ENCODE measurements at regions not wholly inside any gene's neighbourhood (a gene's known extent, or its start where the extent isn't known, plus 50 kb on each side); places are given as distances from the start of the nearest gene placed in this dataset.

DNA sequence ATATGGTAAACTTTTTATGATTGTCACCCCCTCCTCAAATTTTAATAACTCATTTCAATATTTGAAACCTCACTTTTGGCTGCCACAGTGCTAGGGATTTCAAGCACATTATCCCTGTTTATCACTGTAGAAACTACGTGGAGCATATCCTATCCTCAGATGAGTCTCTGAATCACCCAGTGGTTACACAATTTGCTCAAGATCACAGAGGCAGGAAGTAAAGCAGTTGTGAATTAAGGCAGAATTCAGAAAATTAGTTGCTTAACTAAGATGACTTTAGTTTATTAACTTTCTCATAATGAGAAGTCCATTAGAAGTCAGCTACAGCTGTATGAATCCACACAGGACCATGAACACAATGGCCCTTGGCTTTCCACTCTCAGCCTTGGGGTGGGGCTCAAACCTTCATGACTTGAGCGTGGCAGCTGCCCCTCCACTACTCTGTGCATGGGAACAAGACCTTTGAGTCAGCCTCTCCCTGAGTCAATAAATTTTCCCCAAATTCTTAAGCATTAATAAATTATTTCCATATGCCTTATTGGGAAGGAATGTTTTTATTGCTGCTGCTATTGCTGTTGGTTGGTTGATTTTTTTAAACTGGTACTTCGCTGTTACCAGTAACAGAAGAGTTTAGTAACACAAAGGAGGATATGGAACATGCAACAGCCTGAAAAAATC, 369.0 kb downstream of the CBLN2 start:
- CTCF ChIA-PET (ENCODE audit: low intra/inter-chr PET ratio, low total read pairs), result no interaction called here
- H3K4me3 ChIP-seq (replicated peaks in 1 of 3; ENCODE audit: insufficient read depth in 1 of 3, low read depth in 2 of 3, low read length in 3 of 3), result no peak overlapping the region
- ATAC-seq (no peak), FAIRE-seq (no peak), DNase-seq (ENCODE audit: low spot score) (no peak)
- WGBS (ENCODE audit: low lambda C conversion rate), result 5% methylated on average over 3 of the region's 3 CpGs
- H4K20me1 ChIP-seq (ENCODE audit: insufficient read depth, low read length), result no peaks in the 10 kb centered on the region
- TF ChIP-seq MAZ (IDR thresholded peaks at IDR 0.05; ENCODE audit: borderline replicate concordance, low read depth, low read length) (no peak), MAZ (CRISPR knock-in tag; IDR thresholded peaks at IDR 0.05; ENCODE audit: low read depth) (no peak), NFYB (CRISPR knock-in tag; IDR thresholded peaks at IDR 0.05) (no peak), ZNF205 (CRISPR knock-in tag; IDR thresholded peaks at IDR 0.05) (no peak), MATR3 (CRISPR knock-in tag; IDR thresholded peaks at IDR 0.05) (no peak), CHD2 (IDR thresholded peaks at IDR 0.05; ENCODE audit: low read depth, low read length) (no peak), SRSF9 (IDR thresholded peaks at IDR 0.05; ENCODE audit: borderline replicate concordance, insufficient read depth, low read depth, low read length, poor library complexity, severe bottlenecking) (no peak), ZFP36 (IDR thresholded peaks at IDR 0.05; ENCODE audit: borderline replicate concordance, low read depth, low read length, partially characterized antibody) (no peak), FOXA1 (IDR thresholded peaks at IDR 0.05) (no peak), FOXA1 (CRISPR knock-in tag; IDR thresholded peaks at IDR 0.05) (no peak)
- TF ChIP-seq, protein P1, sequence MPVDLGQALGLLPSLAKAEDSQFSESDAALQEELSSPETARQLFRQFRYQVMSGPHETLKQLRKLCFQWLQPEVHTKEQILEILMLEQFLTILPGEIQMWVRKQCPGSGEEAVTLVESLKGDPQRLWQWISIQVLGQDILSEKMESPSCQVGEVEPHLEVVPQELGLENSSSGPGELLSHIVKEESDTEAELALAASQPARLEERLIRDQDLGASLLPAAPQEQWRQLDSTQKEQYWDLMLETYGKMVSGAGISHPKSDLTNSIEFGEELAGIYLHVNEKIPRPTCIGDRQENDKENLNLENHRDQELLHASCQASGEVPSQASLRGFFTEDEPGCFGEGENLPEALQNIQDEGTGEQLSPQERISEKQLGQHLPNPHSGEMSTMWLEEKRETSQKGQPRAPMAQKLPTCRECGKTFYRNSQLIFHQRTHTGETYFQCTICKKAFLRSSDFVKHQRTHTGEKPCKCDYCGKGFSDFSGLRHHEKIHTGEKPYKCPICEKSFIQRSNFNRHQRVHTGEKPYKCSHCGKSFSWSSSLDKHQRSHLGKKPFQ (CRISPR knock-in tag; IDR thresholded peaks at IDR 0.05; ENCODE audit: insufficient replicate concordance), result no peak
- intact Hi-C loops (cut with micrococcal nuclease; ENCODE audit: unreplicated experiment), result no loop called here
- no peak overlapping the region for H3K27ac ChIP-seq (ENCODE audit: extremely low read length, insufficient read depth, low read length)
- H3K9me3 ChIP-seq (ENCODE audit: low read length), result peaks cover 41% of the 10 kb centered on the region
- no peaks in the 10 kb centered on the region for H3K79me2 ChIP-seq (ENCODE audit: insufficient read depth, low read length)
- no peak overlapping the region for H2AFZ ChIP-seq (ENCODE audit: low read length)
- POLR2A ChIA-PET, result no interaction called here
- BruUV-seq (replicated peaks), result no TSS peak
- H3K36me3 ChIP-seq (replicated peaks in 1 of 2; ENCODE audit: control insufficient read depth in 1 of 2, insufficient read depth in 2 of 2, low read length in 2 of 2), result no peaks in the 10 kb centered on the region
- no peak overlapping the region for H3K9ac ChIP-seq (ENCODE audit: insufficient read depth, low read depth, low read length)
- no peak overlapping the region for H3K4me2 ChIP-seq (ENCODE audit: low read depth, low read length)
- H3K4me1 ChIP-seq (ENCODE audit: insufficient read depth, low read length), result no peaks in the 10 kb centered on the region
- no peaks in the 10 kb centered on the region for H3K27me3 ChIP-seq (ENCODE audit: control insufficient read depth in 1 of 2, insufficient read depth in 2 of 2, low read length in 2 of 2)
- in situ Hi-C loops (cut with HindIII; ENCODE audit: extremely low pct_ligation_motif_present, low pct_unique_long_range_greater_than_20kb), result no loop called here

Measured in HepG2 (cell line).